Dedifferentiated amniotic fluid mesenchymal stem cell (primary cell): ENCODE measurements at regions not wholly inside any gene's neighbourhood (a gene's known extent, or its start where the extent isn't known, plus 50 kb on each side); places are given as distances from the start of the nearest gene placed in this dataset.
"Not testable (repeated sequence)": the region's sequence is repeated elsewhere in the genome, so short reads cannot be mapped to it uniquely, and the experiment has no call there.

Source experiments
- DNase-seq: peaks from one replicate; pipeline ENCODE4 v3.0.0-alpha.2; 2016; ENCODE audit errors: extremely low spot score

DNA sequence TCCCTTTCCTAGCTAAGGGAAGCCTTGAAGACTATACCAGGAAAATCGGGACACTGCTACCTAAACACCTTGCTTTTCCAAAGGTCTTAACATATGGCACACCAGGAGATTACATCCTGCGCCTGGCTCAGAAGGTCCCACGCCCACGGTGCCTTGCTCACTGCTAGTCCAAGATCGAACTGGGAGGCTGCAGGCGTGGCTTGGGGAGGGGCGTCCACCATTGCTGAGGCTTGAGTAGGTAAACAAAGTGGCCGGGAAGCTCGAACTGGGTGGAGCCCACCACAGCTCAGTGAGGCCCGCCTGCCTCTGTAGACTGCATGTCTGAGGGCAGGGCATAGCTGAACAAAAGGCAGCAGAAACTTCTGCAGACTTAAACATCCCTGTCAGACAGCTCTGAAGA, 459.7 kb upstream of the EYS start:
- not testable (repeated sequence) for DNase-seq

DNA sequence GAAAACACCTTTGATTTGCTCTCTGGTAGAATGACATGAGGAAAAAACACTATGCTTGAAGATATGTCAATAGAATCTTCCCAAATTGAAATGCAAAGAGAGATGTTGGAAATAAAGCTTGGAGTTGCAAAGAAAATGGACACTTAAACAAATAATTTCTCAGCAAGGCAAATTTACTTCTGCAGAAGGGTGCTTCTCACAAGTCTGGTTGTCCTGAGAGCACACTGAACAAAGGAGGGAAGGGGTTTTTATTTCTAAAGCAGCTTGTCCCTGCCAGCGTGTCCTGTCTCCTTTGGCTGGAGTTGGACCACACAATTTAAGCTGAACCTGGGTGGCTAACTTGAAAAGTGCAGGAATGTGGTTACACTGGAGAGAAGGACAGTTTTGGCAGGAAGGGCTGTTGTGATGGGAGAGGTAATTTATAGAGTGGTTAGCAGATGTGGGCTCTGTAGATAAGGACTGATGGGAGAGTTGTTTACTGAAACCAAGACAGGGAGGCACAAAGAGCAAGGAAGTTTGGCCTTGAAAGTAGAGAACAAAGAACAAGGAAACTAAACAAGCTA, 454.6 kb upstream of the EYS start:
- DNase-seq, result no peak

DNA sequence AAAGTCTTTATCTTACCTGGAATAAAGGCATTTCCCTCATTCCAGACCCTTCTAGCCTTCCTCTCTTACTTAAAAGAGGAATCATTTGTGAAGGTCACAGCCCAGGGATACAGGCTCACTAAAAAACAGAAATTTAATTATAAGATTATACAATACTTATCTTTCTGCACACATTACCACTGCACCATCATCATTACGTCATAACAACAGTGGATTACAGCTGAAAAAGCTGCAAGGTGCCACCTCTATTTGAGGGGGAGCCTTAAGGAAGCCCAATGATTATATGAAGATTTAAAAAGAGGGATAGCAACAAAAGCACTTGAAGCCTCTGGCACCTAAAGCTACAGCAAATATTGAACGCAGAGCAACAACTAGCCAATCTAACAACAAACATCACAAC, 452.9 kb upstream of the EYS start:
- DNase-seq, result no peak

DNA sequence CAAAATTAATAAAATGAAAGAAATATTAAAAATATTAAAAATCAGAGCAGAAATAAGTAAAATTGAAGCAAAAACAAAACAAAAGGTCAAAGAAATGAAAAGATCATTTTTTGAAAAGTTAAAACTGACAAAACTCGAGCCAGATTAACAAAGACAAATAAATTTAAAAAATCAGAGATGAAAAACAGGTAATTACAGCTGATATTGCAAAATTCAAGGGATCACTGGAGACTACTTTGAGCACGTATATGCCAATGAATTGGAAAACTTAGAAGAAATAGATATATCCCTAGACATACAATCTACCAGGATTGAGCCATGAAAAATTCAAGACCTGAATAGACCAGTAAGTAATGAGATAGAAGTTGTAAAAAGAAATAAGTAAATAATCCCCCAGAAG, 446.2 kb upstream of the EYS start:
- no peak for DNase-seq

DNA sequence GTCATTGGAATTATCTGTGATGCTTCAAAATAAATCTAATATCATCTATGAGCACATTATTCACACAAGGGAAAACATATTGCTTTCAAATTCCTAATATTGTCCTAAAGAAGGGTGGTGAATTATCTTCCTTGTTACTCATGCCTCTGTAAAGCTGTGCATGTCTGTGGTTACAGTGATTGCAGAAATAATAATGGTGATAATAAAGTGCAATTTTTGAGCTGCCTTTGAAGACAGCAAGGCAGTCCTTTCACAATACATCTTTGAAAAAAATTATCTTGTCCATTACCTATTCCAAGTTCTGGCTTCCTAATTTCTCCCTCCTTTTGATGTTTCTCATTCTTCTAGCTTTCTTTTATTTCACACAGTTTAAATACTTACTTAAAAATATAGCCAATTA, 442.1 kb upstream of the EYS start:
- DNase-seq, result no peak

DNA sequence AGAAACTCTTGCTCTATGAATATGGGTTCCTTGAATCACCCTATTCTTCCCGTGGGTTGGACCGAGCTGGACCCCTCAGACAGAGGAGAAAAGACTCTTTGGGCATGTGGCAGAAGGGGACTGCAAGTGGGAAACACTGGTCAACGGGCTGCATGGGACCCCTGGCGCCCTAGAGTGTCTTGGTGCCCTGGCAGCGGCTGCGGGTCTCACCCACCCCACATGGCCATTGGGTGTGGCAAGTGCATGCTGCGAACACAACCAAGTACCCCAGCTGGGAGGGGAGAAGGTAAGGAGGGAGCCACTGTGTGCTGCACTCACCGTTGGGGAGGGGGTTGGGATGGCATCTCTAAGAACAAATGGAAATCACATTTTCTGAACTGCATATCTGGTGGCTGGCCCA, 438.8 kb upstream of the EYS start:
- no peak for DNase-seq

DNA sequence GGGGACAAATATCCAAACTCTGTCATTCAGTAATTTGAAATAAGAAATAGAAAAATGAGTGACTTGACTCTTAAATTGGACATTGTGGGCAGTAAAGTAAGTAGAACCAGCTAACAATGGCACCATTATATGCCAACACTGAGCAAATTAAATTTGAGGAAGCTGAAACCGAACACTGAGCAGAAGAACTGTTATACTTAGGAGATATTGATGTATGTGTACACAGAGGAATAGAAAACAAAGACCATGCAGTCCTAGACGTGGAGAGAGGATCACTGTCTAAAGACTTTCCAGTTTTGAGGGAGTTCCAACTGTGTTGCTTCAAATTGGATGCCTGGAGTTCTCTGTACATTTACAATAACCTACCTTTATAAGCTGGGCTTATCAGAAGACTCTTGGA, 427.0 kb upstream of the EYS start:
- no peak for DNase-seq

DNA sequence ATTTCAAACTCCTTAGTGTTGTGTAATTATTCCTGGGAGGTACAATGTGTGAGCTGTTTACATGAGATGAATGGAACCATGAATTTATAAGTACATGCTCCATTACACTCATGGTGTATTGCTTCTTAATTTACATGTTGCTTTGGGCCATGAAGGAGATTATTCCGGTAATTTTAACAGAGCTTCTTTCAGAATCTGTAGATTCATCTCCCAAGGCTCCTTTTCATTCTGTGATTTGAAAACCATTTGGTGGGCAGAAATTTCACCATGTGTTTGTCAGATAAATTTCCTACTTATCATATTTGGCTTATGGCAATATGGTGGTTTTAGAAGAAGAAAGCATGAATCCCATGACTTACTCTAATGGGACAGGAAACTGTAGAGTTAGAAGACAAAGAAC, 421.6 kb upstream of the EYS start:
- no peak for DNase-seq

DNA sequence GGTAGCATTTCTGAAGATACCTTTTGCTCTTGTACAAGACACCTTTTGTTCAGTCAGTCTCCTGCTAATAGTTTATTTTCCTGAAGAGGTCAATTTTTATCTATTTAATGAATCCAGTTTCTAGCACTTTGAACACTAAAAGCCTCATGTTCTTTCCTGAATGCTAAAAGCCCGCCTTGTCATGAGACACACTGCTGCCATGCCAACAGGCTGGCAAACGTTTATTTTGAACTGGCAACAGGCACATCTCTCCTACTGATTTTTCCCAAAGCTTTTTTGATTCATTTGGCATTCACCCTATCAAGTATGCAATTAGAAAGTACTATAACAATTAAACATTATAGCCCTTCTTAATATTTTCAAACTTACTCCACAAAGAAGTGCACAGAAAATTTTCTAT, 421.2 kb upstream of the EYS start:
- DNase-seq, result no peak

DNA sequence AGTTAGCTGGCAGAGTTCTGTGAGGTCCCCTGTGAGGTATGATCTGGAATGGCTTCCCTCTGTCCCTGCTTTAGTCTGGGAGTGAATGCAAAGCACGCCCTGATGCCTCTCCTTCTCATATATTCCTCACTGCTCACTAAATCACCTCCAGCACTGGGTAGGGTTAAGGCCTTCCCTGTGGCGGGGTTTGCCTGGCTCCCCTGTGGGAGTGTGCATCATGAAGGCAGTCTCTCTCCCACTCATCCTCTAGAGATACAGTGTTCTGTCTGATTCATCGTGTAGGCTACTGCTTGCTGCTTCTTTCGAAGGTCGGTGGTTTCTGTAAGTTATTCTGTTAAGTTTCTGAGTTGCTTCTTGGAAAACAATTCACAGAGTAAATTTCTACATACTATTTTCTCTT, 420.0 kb upstream of the EYS start:
- DNase-seq, result no peak

DNA sequence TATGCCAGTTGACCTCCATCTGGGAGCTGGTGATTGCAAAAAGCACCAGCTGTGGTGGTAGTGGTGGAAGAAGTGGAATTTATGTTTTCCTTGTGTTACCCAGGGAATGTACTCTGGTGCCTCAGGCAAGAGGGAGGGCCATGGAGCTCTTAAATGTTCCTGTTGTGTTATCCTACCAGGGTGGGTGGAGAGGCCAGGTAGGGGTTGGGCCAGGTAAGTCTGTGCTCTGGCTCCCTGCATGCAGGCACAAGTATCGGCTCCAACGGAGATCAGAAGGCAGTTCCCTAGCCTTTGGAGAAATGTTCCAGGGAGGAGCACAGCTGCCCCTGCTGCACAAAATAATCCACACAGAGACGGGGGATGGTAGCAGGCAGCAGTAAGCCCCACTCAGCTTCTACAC, 419.3 kb upstream of the EYS start:
- DNase-seq, result no peak

DNA sequence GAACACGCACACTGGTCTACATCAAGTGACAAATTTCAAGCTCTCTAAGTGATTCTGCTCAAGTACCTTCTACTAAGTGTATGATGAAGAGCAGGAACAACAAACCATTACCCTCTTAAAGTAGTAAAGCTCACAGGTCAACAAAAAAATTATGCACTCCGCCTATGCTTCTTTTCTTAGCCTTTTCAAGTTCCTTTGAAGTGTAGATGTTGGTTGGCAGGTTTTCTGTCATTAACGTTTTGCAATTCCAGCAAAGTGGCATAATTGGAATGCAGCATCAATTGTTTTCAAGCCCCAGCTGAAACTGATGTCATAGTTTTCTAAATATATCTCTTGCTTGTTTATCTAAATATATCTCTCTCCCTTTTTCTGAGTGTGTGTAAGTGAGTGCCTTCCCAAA, 396.9 kb upstream of the EYS start:
- DNase-seq, result no peak

DNA sequence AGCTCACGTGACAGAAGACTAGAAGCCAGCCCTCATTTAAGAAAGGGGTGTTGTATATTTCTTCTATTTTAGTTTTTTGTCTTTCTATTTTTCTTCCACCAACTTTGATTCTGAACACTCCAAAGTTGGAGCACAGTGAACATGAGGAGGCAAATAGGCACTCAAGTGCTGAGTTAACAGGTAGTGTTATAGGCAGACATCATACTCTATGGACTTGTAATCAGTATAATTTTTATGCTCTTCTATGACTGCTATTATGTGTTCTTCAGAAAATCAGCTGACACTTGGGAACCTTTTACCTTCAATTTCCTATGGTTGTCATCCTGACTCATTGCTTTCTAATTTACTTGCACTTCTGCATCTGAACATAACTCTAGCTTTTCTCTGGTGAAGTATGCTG, 396.3 kb upstream of the EYS start:
- no peak for DNase-seq

DNA sequence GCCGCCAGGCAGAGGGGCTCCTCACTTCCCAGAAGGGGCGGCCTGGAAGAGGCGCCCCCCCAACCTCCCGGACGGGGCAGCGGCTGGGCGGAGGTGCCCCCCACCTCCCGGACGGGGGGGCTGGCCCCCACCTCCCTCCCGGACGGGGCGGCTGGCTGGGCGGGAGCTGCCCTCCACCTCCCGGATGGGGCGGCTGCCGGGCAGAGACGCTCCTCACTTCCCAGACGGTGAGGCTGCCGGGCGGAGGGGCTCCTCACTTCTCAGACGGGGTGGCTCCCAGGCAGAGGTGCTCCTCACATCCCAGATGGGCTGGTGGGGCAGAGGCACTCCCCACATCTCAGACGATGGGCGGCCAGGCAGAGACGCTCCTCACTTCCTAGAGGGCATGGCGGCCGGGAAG, 389.7 kb upstream of the EYS start:
- DNase-seq, result no peak

DNA sequence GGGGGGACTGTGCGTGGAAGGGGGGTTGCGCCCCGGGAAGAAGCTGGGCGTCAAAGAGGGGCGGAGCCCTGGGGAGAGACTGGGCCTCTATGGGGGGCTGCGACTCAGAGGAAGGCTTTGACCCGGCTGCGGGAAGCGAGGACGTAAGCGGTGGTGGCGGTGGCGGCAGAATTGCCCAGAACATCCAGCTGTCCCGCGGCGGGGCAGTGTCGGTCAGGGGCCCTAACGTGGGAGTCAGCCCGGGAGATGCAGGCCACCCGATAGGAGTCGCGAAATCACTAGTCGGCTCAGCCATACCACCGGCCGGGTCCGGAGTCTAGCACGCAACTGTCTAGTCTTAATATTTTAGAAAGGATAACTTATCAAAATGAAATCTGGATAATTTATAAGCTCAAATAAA, 387.6 kb upstream of the EYS start:
- no peak for DNase-seq

DNA sequence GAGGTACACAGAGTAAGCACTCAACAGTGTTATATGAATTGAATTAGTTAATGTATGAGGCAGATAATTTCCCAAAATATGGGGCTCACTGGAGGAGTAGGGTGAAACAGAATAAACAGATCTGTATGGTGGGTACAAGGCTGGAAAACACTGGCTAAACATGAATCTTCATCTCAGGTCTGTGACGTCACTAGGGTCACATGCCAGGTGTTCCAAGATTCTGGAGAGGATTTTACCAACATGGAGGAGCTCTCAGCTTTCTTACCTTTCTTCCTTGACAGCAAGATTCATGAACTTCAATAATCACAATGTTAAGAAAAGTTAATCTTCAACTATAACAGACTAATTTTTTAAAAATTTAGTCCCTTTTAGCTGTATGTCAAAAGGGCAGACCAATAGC, 385.3 kb upstream of the EYS start:
- not testable (repeated sequence) for DNase-seq

DNA sequence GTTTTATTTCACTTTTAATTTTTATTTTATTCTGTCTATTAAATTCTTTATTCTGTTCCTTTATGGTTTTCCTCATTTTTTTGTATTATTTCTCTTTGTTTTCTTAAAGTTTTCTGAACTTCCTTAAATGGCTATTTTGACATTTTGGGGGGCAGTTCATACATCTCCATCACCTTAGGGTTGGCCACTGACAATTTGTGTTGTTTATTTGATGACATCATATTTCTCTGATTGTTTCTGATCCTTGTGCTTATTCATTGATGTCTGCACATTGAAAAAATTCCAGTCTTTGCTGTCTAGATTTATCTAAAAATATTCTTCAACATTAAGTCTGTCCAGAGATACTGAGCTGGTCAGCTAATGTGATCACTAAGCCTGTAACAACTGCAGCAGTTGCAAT, 379.5 kb upstream of the EYS start:
- no peak for DNase-seq

DNA sequence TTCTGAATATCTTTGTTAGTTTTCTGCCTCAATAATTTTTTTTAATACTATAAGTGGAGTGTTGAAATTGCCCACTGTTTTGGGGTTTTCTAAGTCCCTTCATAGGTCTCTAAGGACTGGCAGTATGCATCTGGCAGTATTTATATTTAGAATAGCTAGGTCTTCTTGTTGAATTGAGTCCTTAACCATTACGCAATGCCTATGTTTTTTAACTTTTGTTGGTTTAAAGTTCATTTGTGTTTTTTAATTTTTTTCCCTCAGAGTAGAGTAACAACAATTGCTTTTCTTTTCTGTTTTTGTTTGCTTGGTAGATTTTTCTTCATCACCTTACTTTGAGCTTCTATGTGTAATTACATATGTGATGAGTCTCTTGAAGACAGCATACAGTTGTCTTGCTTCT, 375.9 kb upstream of the EYS start:
- no peak for DNase-seq

DNA sequence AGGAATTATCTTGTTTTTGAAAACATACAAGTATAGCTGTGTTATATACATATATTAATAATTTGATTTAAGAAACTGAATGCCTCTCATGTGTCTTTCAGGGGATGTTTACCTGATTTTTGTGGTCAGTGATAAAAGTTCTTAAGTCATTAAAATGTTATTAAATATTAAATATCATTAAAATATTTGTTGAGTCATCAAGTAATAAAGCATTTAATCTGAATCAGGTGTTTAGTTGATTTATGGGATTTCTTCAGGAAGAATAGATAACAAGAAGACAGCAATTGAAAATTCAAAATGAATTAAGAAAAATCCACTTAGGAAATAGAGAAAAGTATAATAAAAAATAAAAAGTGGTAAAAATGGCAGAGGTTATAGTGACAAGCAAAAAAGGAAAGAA, 361.9 kb upstream of the EYS start:
- DNase-seq, result no peak

DNA sequence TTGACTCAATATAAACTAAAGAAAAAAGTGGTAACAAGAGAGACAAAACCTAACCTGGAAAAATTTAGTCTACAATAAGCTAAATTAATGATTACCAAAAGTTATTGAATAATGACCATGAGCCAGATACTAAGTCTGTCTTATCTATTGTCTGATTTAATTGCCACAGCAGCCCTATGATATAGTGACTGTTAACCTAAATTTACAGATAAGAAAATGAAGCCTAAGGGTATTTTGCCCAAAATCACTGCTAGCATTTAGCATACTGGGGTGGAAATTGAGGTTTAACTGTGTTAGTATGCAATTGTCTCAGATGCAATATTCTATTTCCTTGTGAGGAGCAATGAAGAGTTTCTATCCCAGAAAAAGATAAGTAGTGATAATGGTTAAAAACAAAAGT, 361.0 kb upstream of the EYS start:
- DNase-seq, result no peak

DNA sequence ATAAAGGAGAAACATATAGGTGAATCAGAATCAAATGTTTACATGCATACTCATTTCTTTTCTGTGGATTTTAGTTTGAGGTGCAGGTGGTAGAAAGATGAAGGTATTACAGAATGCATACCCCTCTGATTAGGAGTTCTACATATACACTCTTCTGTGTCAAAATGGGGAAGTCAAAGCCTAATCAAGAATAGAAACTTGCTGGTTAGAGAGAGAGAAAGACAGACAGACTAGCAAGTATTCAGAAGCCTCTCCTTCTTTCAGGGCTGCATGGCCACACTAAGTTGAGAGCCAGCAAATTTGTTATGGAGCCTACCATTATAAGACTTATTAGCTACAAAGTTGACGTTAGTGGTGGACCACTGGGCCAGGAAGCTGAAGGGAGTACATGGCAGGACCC, 358.3 kb upstream of the EYS start:
- no peak for DNase-seq

DNA sequence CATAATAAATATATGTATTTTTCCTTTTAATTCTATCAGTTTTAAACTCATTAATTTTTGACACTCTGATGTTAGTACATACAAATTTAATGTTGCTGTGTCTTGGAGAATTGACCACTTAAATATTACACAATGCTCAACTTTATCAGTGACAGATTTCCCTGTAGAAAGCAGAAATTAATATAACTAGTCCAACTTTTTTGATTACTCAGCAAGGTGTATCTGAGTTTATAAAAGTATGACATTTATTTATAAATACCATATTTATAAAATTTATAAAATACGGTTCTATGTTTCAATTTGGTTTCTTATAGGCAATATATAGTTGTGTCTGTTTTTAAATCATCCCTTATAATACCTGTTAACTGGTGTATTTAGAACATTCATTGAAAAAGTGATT, 350.0 kb upstream of the EYS start:
- no peak for DNase-seq

DNA sequence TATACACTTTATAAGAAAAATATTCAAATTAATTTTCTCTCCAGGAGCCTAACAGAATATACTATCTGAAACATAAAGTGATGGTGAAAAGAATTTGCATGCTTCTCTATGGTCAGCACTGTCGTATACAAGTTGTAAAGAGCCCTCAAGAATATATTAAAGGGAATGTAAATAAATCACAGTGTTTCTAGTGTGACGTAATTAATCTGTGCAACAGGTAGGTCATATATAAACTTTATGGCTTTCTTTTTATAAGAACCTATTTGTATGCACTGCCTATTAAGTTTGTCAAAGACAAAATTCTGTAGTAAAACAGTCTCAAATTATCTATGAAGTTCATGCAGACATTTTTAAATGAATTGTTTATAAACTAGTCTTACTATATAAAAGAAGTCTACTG, 347.9 kb upstream of the EYS start:
- DNase-seq, result no peak

DNA sequence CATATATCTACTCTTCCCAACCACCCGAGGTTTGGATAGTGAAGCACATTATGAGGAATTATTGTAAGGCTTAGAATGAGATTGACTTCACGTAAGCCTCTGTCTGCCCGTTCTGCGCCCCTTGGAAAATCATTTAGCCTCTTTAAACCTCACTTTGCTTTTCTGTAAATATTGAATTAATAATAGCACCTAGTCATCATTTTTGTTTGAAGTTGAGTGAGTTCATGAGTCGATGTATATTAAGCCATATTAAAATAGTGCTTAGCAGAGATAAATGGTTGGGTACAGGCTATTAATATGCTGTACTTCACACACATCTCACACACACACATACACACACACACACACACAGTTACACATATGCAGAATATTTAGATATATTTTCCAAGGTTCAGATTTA, 344.8 kb upstream of the EYS start:
- DNase-seq, result no peak
